DND-41 (cell line): ENCODE measurements at regions not wholly inside any gene's neighbourhood (a gene's known extent, or its start where the extent isn't known, plus 50 kb on each side); places are given as distances from the start of the nearest gene placed in this dataset.

Experiments
- ATAC-seq: fragments of 200-7000 bp; cut with Tn5 transposase; 3 replicates; pipeline ENCODE4 v1.9.1; 2021; ENCODE audit warnings: low read depth; ENCODE audit not compliant: insufficient read depth
- DNase-seq: peaks from one replicate; pipeline ENCODE4 v3.0.0-alpha.2; 2020
- H2AFZ ChIP-seq: 2 replicates; pipeline ENCODE4 v1.6.0; 2012; ENCODE audit warnings: low read depth, low read length
- H3K27ac ChIP-seq: 2 replicates; pipeline ENCODE4 v1.5.1; 2012; ENCODE audit warnings: low read length, inconsistent platforms
- H3K27me3 ChIP-seq: fragments of 200-600 bp; sonication (generic); 2 replicates; pipeline ENCODE4 v1.6.0; 2012; ENCODE audit warnings: low read length, mild to moderate bottlenecking, inconsistent platforms; ENCODE audit not compliant: insufficient read depth, poor library complexity
- H3K36me3 ChIP-seq: 2 replicates; pipeline ENCODE4 v1.5.1; 2012; ENCODE audit warnings: low read length, inconsistent platforms; ENCODE audit not compliant: insufficient read depth
- H3K4me1 ChIP-seq: 2 replicates; pipeline ENCODE4 v1.5.1; 2012; ENCODE audit warnings: mild to moderate bottlenecking, low read length; ENCODE audit not compliant: insufficient read depth
- H3K4me2 ChIP-seq: 2 replicates; pipeline ENCODE4 v1.6.0; 2012; ENCODE audit warnings: mild to moderate bottlenecking, moderate library complexity, low read length, inconsistent platforms; ENCODE audit not compliant: insufficient read depth
- H3K4me3 ChIP-seq, 2 experiments: fragments of 200-600 bp in 1 of 2; shearing (Covaris generic) in 1 of 2; 2 replicates each; pipeline ENCODE4 v1.5.1; 2012 to 2016; ENCODE audit warnings: inconsistent platforms in 2 of 2, low read length in 2 of 2, mild to moderate bottlenecking in 2 of 2, low read depth in 1 of 2, moderate library complexity in 1 of 2
- H3K79me2 ChIP-seq: 2 replicates; pipeline ENCODE4 v1.6.0; 2012; ENCODE audit warnings: low read length, inconsistent platforms; ENCODE audit not compliant: insufficient read depth
- H3K9ac ChIP-seq: 2 replicates; pipeline ENCODE4 v1.6.0; 2012; ENCODE audit warnings: low read depth, mild to moderate bottlenecking, inconsistent platforms, low read length, moderate library complexity
- H3K9me3 ChIP-seq: 2 replicates; pipeline ENCODE4 v1.5.1; 2012; ENCODE audit warnings: low read length, moderate library complexity, mild to moderate bottlenecking, inconsistent platforms; ENCODE audit not compliant: insufficient read depth, severe bottlenecking
- H4K20me1 ChIP-seq: 2 replicates; pipeline ENCODE4 v1.6.0; 2012; ENCODE audit warnings: low read length; ENCODE audit not compliant: insufficient read depth
- EZH2 ChIP-seq: IDR thresholded peaks from 3 replicates; pipeline ENCODE4 v1.6.1; 2012; ENCODE audit warnings: borderline replicate concordance, low read depth, mild to moderate bottlenecking, moderate library complexity, low read length, inconsistent platforms; ENCODE audit not compliant: severe bottlenecking
- TF ChIP-seq, protein P1 (sequence below): IDR thresholded peaks from 2 replicates; pipeline ENCODE4 v1.5.1; 2012; ENCODE audit warnings: borderline replicate concordance, low read length, moderate library complexity, mild to moderate bottlenecking; ENCODE audit not compliant: poor library complexity, severe bottlenecking; ENCODE audit errors: extremely low read depth

DNA sequence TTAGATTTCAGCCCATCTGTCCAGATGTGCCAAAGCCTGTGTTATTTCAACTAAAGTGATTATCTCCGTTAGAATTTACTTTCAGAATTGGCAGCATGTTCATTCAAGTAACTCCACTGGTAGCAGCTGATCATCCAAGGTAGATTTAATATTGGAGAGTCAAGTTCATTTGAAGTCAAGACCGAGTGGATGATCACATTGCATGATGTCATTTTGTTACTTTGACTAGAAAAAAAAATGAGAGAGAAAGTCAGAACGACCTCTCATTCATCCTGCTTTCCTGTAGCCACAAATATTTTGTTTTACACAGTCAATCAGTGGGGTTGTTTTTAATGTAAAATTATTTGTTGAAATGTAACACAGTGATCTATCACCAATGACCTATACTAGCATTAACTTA lies 196.7 kb upstream of the PHYHIPL start:
- Histone ChIP-seq H3K9ac (no peak overlapping the region), H2AFZ (no peak overlapping the region), H4K20me1 (no peaks in the 10 kb centered on the region), H3K36me3 (no peaks in the 10 kb centered on the region), H3K9me3 (no peaks in the 10 kb centered on the region), H3K4me3 (no peak overlapping the region), H3K27me3 (no peaks in the 10 kb centered on the region), H3K79me2 (no peaks in the 10 kb centered on the region), H3K27ac (no peak overlapping the region), H3K4me1 (no peaks in the 10 kb centered on the region), H3K4me2 (no peak overlapping the region)
- no peak for ATAC-seq
- no peak for DNase-seq
- no peak for TF ChIP-seq EZH2
- TF ChIP-seq, protein P1, sequence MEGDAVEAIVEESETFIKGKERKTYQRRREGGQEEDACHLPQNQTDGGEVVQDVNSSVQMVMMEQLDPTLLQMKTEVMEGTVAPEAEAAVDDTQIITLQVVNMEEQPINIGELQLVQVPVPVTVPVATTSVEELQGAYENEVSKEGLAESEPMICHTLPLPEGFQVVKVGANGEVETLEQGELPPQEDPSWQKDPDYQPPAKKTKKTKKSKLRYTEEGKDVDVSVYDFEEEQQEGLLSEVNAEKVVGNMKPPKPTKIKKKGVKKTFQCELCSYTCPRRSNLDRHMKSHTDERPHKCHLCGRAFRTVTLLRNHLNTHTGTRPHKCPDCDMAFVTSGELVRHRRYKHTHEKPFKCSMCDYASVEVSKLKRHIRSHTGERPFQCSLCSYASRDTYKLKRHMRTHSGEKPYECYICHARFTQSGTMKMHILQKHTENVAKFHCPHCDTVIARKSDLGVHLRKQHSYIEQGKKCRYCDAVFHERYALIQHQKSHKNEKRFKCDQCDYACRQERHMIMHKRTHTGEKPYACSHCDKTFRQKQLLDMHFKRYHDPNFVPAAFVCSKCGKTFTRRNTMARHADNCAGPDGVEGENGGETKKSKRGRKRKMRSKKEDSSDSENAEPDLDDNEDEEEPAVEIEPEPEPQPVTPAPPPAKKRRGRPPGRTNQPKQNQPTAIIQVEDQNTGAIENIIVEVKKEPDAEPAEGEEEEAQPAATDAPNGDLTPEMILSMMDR: no peak

DNA sequence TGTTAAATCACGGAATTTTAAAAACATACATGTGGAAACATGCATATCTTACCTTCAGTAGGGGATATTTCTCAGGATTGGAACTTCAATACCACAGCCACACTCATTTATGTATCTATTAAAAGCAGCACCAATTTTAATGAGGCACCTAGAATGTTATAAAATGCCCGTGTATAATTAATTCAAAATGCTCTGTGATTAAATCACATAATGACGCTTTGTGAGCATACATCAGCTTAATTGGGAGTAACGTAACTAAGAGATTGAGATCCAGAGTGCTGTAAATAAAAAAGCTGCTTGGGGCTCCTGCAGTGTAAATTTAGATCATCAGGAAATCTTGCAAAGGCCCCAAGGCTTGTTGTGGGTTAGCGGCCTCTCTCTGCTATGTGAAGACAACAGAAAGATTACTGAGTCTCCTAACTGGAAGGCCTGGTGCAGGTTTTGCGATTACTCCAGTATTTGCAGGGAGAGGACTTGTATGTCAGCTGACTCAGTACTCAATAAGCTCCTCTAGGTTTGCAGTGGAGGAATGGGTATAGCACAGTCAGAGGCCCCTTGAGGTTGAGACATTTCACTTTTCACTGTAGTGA lies 195.5 kb upstream of the PHYHIPL start:
- Histone ChIP-seq H3K27ac (no peak overlapping the region), H3K9me3 (no peaks in the 10 kb centered on the region), H3K4me2 (no peak overlapping the region), H4K20me1 (no peaks in the 10 kb centered on the region), H3K4me1 (no peaks in the 10 kb centered on the region), H3K36me3 (no peaks in the 10 kb centered on the region), H3K4me3 (no peak overlapping the region), H3K27me3 (no peaks in the 10 kb centered on the region), H2AFZ (no peak overlapping the region), H3K79me2 (no peaks in the 10 kb centered on the region), H3K9ac (no peak overlapping the region)
- ATAC-seq (no peak), DNase-seq (no peak)
- TF ChIP-seq, protein P1: no peak
- TF ChIP-seq EZH2: no peak

DNA sequence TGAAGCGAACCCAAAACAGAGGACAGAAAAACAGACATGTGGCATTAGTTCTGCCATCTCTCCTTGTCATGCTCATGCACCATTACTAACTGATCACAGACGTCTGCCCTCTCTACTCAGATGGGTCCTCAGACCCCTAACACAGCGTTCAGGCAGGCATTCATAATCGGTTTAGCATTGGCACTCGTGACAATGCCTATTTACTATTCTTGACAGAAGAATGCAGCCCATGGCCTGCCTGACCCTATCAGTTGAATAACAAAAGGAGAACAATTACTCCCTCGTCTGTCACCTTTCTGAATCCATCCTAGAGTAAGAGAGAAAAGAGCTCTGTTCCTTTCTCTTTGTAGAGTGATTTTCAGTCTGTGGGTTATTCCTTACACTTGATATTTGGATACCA lies 194.6 kb upstream of the PHYHIPL start:
- no peak overlapping the region for H2AFZ ChIP-seq
- no peak overlapping the region for H3K4me2 ChIP-seq
- TF ChIP-seq, protein P1: no peak
- TF ChIP-seq EZH2: no peak
- ATAC-seq: no peak
- H3K4me1 ChIP-seq: no peaks in the 10 kb centered on the region
- no peaks in the 10 kb centered on the region for H3K36me3 ChIP-seq
- no peaks in the 10 kb centered on the region for H3K27me3 ChIP-seq
- H3K9ac ChIP-seq: no peak overlapping the region
- no peaks in the 10 kb centered on the region for H3K79me2 ChIP-seq
- no peak overlapping the region for H3K4me3 ChIP-seq
- DNase-seq: no peak
- H3K27ac ChIP-seq: no peak overlapping the region
- H3K9me3 ChIP-seq: no peaks in the 10 kb centered on the region
- H4K20me1 ChIP-seq: no peaks in the 10 kb centered on the region
